ENCODE measurements at regions not wholly inside any gene's neighbourhood (a gene's known extent, or its start where the extent isn't known, plus 50 kb on each side); places are given as distances from the start of the nearest gene placed in this dataset.

GRCh38 chr4:22970665-22971064 is 277.9 kb downstream of the GBA3 start:
- TF ChIP-seq, protein P1, sequence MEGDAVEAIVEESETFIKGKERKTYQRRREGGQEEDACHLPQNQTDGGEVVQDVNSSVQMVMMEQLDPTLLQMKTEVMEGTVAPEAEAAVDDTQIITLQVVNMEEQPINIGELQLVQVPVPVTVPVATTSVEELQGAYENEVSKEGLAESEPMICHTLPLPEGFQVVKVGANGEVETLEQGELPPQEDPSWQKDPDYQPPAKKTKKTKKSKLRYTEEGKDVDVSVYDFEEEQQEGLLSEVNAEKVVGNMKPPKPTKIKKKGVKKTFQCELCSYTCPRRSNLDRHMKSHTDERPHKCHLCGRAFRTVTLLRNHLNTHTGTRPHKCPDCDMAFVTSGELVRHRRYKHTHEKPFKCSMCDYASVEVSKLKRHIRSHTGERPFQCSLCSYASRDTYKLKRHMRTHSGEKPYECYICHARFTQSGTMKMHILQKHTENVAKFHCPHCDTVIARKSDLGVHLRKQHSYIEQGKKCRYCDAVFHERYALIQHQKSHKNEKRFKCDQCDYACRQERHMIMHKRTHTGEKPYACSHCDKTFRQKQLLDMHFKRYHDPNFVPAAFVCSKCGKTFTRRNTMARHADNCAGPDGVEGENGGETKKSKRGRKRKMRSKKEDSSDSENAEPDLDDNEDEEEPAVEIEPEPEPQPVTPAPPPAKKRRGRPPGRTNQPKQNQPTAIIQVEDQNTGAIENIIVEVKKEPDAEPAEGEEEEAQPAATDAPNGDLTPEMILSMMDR (IDR thresholded peaks at IDR 0.05; ENCODE audit: insufficient read depth, low read length, poor library complexity, severe bottlenecking), result no peak
- no peak for TF ChIP-seq EZH2phosphoT487 (conservative IDR thresholded peaks at IDR 0.05; ENCODE audit: low read length)

All from SU-DHL-6 (cell line).